ENCODE measurements at regions not wholly inside any gene's neighbourhood (a gene's known extent, or its start where the extent isn't known, plus 50 kb on each side); places are given as distances from the start of the nearest gene placed in this dataset.

GRCh38 chr16:65910291-65910690 is 456.2 kb upstream of the CDH5 start:
- no peak for TF ChIP-seq POLR2A (IDR thresholded peaks at IDR 0.05; ENCODE audit: low read depth)
- no peak for TF ChIP-seq POLR2AphosphoS5 (IDR thresholded peaks at IDR 0.05)
